Activated CD8-positive, alpha-beta T cell treated with anti-CD3 and anti-CD28 coated beads, Interleukin-2, amount 10 ng/mL, durations not matched to agents 7 days and 5 days (primary cell): ENCODE measurements at regions not wholly inside any gene's neighbourhood (a gene's known extent, or its start where the extent isn't known, plus 50 kb on each side); places are given as distances from the start of the nearest gene placed in this dataset.

ENCODE experiments used
- ATAC-seq: fragments of 150-1000 bp; cut with Tn5 transposase; one replicate; pipeline ENCODE4 v1.10.0; 2021; ENCODE audit warnings: moderate library complexity
- CTCF ChIA-PET: fragments of 350-600 bp; sonication (Branson Sonifier 250); formaldehyde crosslinking; loops from one replicate; lab custom pipeline; 2021; ENCODE audit warnings: antibody characterized with exemption; lab: Charles Lee
- POLR2A ChIA-PET: fragments of 350-600 bp; sonication (Branson Sonifier 250); formaldehyde crosslinking; loops from one replicate; lab custom pipeline; 2021; ENCODE audit warnings: antibody characterized with exemption; lab: Charles Lee
- DNase-seq: peaks from one replicate; pipeline ENCODE4 v3.0.0-alpha.2; 2020
- H3K27ac Mint-ChIP-seq: one replicate; pipeline ENCODE4 v1.8.0; 2021; ENCODE audit warnings: mild to moderate bottlenecking, mixed read lengths
- H3K27me3 Mint-ChIP-seq: one replicate; pipeline ENCODE4 v1.8.0; 2021; ENCODE audit warnings: low read depth, mixed read lengths
- H3K36me3 Mint-ChIP-seq: one replicate; pipeline ENCODE4 v1.8.0; 2021; ENCODE audit warnings: low read depth, mixed read lengths
- H3K4me1 Mint-ChIP-seq: one replicate; pipeline ENCODE4 v1.8.0; 2021; ENCODE audit warnings: low read depth, mixed read lengths
- H3K4me3 Mint-ChIP-seq: one replicate; pipeline ENCODE4 v1.8.0; 2021; ENCODE audit warnings: mild to moderate bottlenecking, mixed read lengths
- H3K9me3 Mint-ChIP-seq: one replicate; pipeline ENCODE4 v1.8.0; 2022; ENCODE audit warnings: mixed read lengths; ENCODE audit not compliant: insufficient read depth

DNA sequence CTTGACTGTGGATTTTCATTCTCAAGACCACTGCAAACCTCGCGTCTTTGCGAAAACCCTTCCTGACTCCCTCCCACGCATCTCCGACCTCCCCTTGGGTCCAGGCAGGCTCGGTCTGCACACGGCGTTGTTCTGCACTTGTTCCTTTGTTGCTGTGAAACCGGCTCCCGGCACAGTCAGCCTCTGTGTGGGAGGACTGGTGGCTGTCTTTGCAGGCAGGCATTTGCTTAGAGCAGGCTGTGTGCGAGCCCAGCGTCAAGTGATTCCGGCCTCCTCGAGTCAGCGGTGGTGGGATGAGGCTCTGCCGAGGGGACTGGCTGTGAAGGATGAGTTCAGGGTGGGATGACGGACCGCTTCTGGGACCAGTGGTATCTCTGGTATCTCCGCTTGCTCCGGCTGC lies 102.6 kb upstream of the ROPN1 start:
- ChIA-PET CTCF (no interaction called here), POLR2A (no interaction called here)
- Mint-ChIP-seq H3K36me3 (no peaks in the 10 kb centered on the region), H3K27ac (no peak overlapping the region), H3K4me3 (no peak overlapping the region), H3K27me3 (peaks cover 13% of the 10 kb centered on the region), H3K4me1 (no peaks in the 10 kb centered on the region), H3K9me3 (no peaks in the 10 kb centered on the region)
- no peak for ATAC-seq
- no peak for DNase-seq

DNA sequence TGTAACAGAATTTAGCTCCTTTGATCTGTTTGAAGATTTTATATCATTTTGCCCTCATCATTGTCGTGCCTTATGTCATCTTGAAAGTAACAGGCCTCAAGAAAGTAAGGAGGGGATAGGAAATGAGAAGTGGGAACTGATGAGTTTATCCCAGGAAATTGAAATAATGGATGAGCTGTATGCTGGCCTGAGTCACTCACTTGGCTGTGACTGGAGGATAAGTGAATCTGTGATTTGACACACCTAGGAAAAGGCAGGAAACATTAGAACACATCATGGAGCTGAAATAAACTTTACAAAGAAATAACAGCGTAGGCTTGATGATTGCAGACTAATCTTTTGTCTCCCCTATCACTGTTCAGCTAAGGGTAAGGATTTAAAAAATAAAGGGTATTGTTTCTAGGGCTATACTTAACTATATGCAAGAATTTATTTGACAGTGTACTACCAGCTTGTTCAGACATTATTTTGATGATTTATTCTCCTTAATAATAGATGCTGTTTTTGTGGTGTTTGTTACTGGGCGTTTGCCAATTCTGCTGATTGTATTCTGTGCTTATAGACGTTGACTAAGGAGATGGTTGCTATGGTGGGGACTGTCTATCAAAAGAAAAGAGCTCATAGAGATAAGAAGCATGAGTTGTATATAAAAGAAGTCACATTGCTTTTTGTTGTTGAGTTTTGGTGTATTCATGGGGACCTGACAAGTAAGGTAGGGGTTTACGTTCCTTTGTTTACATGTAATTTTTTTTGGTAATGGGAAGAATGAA lies 105.6 kb upstream of the ROPN1 start:
- Mint-ChIP-seq H3K4me1 (no peaks in the 10 kb centered on the region), H3K27me3 (peaks cover 16% of the 10 kb centered on the region), H3K36me3 (no peaks in the 10 kb centered on the region), H3K4me3 (no peak overlapping the region), H3K9me3 (no peaks in the 10 kb centered on the region), H3K27ac (no peak overlapping the region)
- ChIA-PET POLR2A (no interaction called here), CTCF (interaction anchor here (0.6 kb wide), 1 partner anchor 15 kb away, joined by 3 read pairs; no protein-coding TSS in a partner anchor)
- ATAC-seq = no peak
- DNase-seq = no peak

DNA sequence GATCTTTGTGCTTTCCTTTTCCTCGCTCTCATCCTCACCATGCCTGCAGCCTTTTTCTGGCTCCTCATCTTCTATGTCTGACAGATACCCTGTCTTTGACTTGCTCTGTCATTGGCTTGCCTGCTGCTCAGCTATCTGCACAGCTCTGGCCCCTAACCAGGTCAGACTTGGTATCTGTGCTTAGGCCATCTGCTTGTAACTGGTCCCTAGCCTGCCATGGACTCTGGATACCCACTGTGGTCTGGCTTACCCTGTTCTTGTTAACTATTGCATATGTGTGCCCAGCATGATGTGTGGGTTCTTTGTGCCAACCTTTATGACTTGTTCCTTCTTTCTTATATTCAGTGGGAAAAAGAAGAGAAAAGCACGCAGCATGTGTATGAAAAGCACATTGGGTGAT lies 109.7 kb upstream of the ROPN1 start:
- ATAC-seq (no peak), DNase-seq (no peak)
- H3K36me3 Mint-ChIP-seq = no peaks in the 10 kb centered on the region
- H3K27ac Mint-ChIP-seq = no peak overlapping the region
- ChIA-PET POLR2A (no interaction called here), CTCF (no interaction called here)
- no peak overlapping the region for H3K4me3 Mint-ChIP-seq
- H3K9me3 Mint-ChIP-seq = no peaks in the 10 kb centered on the region
- H3K27me3 Mint-ChIP-seq = peaks cover 16% of the 10 kb centered on the region
- no peaks in the 10 kb centered on the region for H3K4me1 Mint-ChIP-seq

DNA sequence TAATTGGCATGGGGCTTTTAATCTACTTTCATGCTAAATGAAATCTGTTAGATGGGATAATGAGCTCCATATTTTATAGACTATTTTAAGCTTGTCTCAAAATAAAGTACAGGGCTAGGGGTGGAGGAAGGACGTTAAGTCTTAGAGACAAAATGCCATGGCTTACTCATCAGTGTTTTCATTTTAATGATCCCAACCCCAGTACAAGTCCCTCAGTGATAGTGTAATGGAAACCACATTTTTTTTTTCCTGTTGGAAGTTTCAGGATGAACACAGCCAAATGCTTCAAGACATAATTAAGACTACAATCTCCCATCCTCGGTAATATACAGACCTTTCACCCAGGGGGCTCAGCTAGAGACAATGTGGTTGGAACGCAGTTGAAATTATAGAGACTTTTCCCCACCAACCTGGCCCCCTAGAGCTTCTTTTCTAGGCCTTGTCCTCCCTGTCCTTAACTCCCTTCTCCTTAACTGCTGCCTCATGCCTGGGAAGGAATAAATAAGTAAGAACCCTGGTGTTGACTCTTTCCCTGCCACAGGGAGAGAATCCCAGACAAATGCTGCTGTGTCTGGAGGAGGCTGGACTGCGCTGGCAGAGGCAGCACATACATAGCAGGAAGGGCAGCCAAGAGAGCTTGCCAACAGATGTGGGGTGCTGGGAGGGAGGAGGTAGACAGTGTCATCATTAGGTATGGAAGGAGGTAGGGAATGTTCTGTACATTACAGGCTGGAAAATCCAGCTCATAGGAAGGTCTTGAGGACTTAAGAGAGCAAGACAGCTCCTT lies 115.4 kb upstream of the ROPN1 start:
- Mint-ChIP-seq H3K4me1 (no peaks in the 10 kb centered on the region), H3K27ac (no peak overlapping the region), H3K4me3 (no peak overlapping the region), H3K36me3 (no peaks in the 10 kb centered on the region), H3K9me3 (no peaks in the 10 kb centered on the region), H3K27me3 (peaks cover under 1% of the 10 kb centered on the region)
- ATAC-seq (no peak), DNase-seq (no peak)
- POLR2A ChIA-PET = interaction anchor here (0.7 kb wide), 1 partner anchor 1388 kb away, joined by 3 read pairs; no protein-coding TSS in a partner anchor
- CTCF ChIA-PET = no interaction called here

DNA sequence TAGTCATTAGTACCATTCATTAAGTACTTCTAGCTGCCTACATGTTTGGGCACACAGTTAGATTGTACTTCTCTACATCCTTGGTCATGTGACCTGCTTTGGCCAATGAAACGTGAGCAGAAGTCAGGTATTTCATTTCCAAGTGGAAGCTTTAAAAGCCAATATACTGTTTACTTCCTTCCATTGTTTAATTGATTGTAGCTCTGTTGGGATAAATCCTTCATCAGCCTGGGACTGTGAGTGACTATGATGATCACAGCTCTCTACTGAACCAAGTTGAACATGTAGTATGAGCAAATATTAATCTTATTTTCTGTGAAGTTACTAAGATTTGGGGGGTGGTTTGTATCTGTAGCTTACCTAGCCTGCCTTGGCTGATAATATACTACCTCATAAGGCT lies 116.5 kb upstream of the ROPN1 start:
- H3K36me3 Mint-ChIP-seq = no peaks in the 10 kb centered on the region
- no peak for ATAC-seq
- no peaks in the 10 kb centered on the region for H3K9me3 Mint-ChIP-seq
- no peak for DNase-seq
- no peaks in the 10 kb centered on the region for H3K27me3 Mint-ChIP-seq
- no peak overlapping the region for H3K27ac Mint-ChIP-seq
- ChIA-PET CTCF (no interaction called here), POLR2A (no interaction called here)
- no peaks in the 10 kb centered on the region for H3K4me1 Mint-ChIP-seq
- H3K4me3 Mint-ChIP-seq = no peak overlapping the region

DNA sequence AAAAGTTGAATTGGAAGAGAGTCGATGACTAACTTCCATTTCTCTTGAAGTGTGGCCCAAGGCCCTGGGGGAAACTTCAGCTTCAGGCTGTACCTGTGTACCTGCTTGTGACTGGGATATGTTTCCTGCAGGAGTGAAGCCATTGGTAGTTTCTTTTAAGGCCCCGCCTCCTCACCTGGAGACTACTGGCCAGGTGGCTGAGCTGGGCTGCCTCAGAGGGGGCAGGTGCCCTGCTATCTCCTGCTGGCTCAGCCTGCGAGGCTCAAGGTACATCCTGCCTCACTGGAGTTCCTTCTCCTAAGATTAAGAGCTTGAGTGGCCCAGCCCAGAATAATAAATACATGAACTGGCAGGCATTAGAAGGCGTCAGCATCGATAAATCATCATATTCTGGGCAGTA lies 121.6 kb upstream of the ROPN1 start:
- H3K4me1 Mint-ChIP-seq = no peaks in the 10 kb centered on the region
- H3K4me3 Mint-ChIP-seq = no peak overlapping the region
- H3K27ac Mint-ChIP-seq = no peak overlapping the region
- ATAC-seq = no peak
- DNase-seq = no peak
- no peaks in the 10 kb centered on the region for H3K27me3 Mint-ChIP-seq
- no peaks in the 10 kb centered on the region for H3K36me3 Mint-ChIP-seq
- ChIA-PET POLR2A (interaction anchor here (0.6 kb wide), 1 partner anchor 9 kb away, joined by 3 read pairs; no protein-coding TSS in a partner anchor), CTCF (no interaction called here)
- H3K9me3 Mint-ChIP-seq = no peaks in the 10 kb centered on the region

DNA sequence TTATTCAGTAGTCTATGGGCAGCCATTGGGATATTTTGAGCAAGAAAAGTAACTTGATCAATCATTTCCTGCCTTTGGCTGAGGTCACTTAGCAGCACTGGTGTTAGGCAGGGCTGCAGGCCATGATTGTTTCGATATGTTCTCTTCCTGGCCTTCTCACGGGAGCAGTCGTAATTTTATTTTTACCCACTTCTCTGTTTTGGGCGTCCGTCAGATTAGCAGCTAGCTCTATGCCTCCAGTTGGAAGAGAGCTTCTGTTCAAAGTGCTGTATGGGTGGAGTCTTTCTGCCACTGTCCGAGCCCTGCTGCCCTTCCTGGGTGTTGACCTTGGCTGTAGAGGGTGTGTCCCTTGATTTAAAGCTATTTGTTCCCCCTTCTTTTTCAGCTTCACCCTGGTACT lies 123.4 kb upstream of the ROPN1 start:
- Mint-ChIP-seq H3K4me1 (no peaks in the 10 kb centered on the region), H3K36me3 (no peaks in the 10 kb centered on the region), H3K27ac (no peak overlapping the region), H3K4me3 (no peak overlapping the region), H3K9me3 (no peaks in the 10 kb centered on the region), H3K27me3 (no peaks in the 10 kb centered on the region)
- ATAC-seq = no peak
- ChIA-PET CTCF (no interaction called here), POLR2A (no interaction called here)
- no peak for DNase-seq

DNA sequence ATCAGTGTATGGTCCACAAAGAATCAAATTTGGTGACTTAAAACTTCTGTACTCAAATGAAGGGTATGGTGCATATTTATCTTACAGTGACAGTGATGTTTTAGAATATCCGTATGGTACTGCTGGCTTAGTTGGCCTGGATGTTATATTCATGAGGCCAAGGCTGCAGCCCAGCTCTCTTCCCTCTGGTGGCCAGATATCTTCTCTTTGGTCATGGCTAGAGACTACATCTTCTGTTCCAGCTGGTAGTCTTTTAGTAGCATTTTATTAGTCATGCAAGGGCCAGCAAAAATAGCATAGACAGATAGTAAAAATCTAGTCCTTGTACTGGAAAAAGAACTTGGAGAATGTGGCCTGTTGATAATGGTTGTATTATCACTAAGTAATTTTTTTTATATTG lies 124.0 kb upstream of the ROPN1 start:
- no peak for DNase-seq
- ATAC-seq = no peak
- Mint-ChIP-seq H3K27ac (no peak overlapping the region), H3K9me3 (no peaks in the 10 kb centered on the region), H3K4me3 (no peak overlapping the region), H3K4me1 (no peaks in the 10 kb centered on the region), H3K27me3 (no peaks in the 10 kb centered on the region), H3K36me3 (no peaks in the 10 kb centered on the region)
- POLR2A ChIA-PET = no interaction called here
- CTCF ChIA-PET = no interaction called here

DNA sequence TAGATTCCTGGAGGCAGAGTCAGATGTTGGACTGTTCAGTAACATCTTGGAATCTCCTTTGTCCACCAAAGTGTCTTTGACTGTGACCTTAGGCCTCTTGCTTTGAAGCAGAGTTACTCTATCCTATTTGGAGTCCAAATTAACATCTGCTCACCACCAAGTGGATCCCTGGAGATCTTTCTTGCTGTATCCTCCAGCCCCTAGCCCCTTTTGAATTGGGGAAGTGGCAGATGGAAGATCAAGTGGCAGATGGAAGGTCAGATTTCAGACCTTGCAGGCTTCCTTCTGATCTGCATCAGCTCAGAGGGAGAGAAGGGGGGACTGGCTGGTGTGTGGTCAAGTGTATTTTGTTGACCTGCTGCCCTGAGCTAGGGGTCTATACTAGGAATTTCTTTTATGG lies 125.0 kb upstream of the ROPN1 start:
- ChIA-PET CTCF (no interaction called here), POLR2A (no interaction called here)
- H3K4me1 Mint-ChIP-seq = no peaks in the 10 kb centered on the region
- no peaks in the 10 kb centered on the region for H3K36me3 Mint-ChIP-seq
- H3K9me3 Mint-ChIP-seq = no peaks in the 10 kb centered on the region
- DNase-seq (no peak), ATAC-seq (no peak)
- peaks cover 6% of the 10 kb centered on the region for H3K27me3 Mint-ChIP-seq
- no peak overlapping the region for H3K27ac Mint-ChIP-seq
- H3K4me3 Mint-ChIP-seq = no peak overlapping the region

DNA sequence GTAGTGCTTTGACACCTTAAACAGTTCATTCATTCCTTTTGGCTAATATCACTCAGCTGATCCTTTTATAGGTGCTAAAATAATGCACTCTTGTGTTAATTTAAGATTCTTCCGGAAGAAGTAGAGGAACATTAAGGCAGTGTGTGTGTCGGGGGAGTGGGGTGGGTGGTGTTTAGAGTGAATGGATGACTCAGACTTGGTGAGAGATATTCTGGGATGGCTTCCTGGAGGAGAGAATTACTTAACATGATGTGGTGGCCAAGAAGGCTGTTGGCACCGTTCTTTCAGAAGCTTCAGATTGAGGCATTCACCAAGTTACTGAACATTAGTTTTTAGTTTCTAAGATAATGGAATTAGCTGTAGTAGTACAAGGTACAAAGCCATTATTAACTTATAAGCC lies 125.6 kb upstream of the ROPN1 start:
- ATAC-seq (no peak), DNase-seq (no peak)
- H3K27me3 Mint-ChIP-seq = peaks cover 6% of the 10 kb centered on the region
- no peak overlapping the region for H3K27ac Mint-ChIP-seq
- no peaks in the 10 kb centered on the region for H3K36me3 Mint-ChIP-seq
- no peaks in the 10 kb centered on the region for H3K4me1 Mint-ChIP-seq
- H3K4me3 Mint-ChIP-seq = no peak overlapping the region
- ChIA-PET POLR2A (no interaction called here), CTCF (no interaction called here)
- no peaks in the 10 kb centered on the region for H3K9me3 Mint-ChIP-seq

DNA sequence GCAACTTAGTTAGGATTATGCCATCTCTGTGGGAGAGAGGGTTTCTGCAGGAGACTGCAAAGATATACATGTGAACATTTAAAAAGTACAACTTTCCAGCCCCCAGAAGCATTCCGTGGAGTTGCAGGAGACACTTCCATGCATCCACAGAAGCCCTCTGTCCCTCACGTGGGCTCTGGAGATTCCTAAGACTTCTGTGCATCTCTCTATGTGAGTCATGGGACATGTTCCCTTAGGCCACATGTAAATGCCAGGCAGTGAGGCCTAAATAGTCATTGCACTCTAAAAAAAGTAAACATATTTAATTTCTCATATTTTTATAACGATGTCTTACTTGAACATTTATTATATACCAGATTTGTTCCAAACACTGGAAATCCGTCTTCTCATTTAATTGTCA lies 126.5 kb upstream of the ROPN1 start:
- no peak for DNase-seq
- Mint-ChIP-seq H3K9me3 (no peaks in the 10 kb centered on the region), H3K27ac (no peak overlapping the region), H3K36me3 (no peaks in the 10 kb centered on the region), H3K27me3 (peaks cover 6% of the 10 kb centered on the region), H3K4me3 (no peak overlapping the region), H3K4me1 (no peaks in the 10 kb centered on the region)
- no peak for ATAC-seq
- CTCF ChIA-PET = no interaction called here
- POLR2A ChIA-PET = no interaction called here

DNA sequence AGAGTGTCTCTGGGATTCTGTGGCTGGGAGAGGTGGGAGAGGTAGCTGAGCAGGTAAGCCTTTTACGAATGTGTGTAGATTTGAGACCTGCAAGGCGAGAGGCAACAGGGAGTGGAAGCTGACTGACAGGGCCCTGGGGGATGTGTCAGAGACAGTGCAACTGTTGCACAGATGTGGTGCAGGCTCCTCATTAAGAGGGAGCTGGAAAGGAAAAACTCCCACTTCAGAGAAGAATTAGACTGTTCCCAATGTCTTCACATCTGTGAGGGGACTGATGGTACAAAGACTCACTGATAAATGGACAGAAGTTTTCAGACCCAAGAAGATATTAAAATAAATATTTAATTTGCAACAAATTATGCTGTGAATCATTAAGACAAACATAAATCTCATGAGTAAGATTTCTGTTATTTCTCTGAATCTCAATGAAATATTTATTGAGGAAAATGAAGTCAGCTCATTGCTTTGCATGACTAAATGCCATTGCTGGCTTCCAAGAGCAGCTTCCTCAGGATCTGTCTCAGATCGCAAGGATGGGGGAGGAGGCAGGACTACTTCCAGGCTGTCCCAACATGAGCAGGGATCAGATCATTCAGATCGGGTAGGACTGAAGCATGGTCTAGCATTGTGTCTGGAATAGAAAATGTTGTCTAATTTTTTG lies 127.3 kb upstream of the ROPN1 start:
- H3K36me3 Mint-ChIP-seq = no peaks in the 10 kb centered on the region
- H3K9me3 Mint-ChIP-seq = no peaks in the 10 kb centered on the region
- ATAC-seq = no peak
- no peak overlapping the region for H3K4me3 Mint-ChIP-seq
- H3K4me1 Mint-ChIP-seq = no peaks in the 10 kb centered on the region
- POLR2A ChIA-PET = no interaction called here
- H3K27me3 Mint-ChIP-seq = peaks cover 6% of the 10 kb centered on the region
- no peak for DNase-seq
- H3K27ac Mint-ChIP-seq = no peak overlapping the region
- CTCF ChIA-PET = no interaction called here
